ENCODE measurements at regions not wholly inside any gene's neighbourhood (a gene's known extent, or its start where the extent isn't known, plus 50 kb on each side); places are given as distances from the start of the nearest gene placed in this dataset.

DNA sequence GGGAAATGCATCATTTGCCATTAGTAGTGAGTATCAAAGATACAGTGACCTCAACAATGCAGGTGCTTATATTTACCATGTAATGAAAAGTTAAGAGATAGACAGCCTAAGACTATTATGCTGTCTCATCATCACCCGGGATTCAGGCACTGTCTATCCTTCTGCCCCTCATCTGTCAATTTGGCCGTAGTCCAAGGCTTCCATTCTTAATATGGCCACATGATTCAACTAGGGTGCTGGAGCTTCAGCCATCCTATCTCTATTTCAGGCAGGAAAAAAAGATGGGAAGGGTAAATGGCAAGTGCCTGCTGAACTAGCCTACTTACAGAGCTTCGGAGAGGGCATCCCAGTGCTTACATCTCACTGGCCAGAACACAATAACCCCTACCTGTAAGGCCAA is 196.7 kb upstream of the LNX1 start:
- Mint-ChIP-seq H3K9me3 (peaks cover 7% of the 10 kb centered on the region), H3K27ac (ENCODE audit: low read depth) (no peak overlapping the region), H3K36me3 (ENCODE audit: insufficient read depth) (no peaks in the 10 kb centered on the region), H3K4me3 (no peak overlapping the region), H3K27me3 (peaks cover 26% of the 10 kb centered on the region), H3K4me1 (no peaks in the 10 kb centered on the region)
- DNase-seq (ENCODE audit: low spot score in 2 of 2) = no peak
- no peak for ATAC-seq (replicated peaks; ENCODE audit: extremely low read depth, poor library complexity, severe bottlenecking)

DNA sequence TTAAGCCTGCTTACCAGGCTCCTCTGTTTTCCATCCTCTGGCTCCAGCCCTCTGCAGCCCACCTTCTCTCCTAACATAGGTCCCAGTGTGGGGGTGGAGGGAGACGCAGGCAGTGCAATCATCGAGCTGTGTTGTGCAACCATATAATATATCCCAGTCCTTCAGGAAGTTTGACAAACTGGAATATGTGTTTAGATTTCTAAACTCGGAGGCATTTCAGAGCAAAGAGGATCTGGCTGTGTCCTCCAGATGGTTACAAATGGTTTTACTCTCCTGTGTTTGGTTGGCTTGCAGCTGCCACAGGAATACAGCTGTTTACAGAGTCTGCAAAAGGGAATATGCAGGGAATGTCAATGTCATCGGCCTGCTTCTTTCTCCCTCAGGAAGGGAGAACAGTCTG is 195.3 kb upstream of the LNX1 start:
- Mint-ChIP-seq H3K4me1 (no peaks in the 10 kb centered on the region), H3K36me3 (ENCODE audit: insufficient read depth) (no peaks in the 10 kb centered on the region), H3K4me3 (no peak overlapping the region), H3K9me3 (peaks cover 7% of the 10 kb centered on the region), H3K27me3 (peaks cover 12% of the 10 kb centered on the region), H3K27ac (ENCODE audit: low read depth) (no peak overlapping the region)
- ATAC-seq (replicated peaks; ENCODE audit: extremely low read depth, poor library complexity, severe bottlenecking) (no peak), DNase-seq (ENCODE audit: low spot score in 2 of 2) (no peak)

DNA sequence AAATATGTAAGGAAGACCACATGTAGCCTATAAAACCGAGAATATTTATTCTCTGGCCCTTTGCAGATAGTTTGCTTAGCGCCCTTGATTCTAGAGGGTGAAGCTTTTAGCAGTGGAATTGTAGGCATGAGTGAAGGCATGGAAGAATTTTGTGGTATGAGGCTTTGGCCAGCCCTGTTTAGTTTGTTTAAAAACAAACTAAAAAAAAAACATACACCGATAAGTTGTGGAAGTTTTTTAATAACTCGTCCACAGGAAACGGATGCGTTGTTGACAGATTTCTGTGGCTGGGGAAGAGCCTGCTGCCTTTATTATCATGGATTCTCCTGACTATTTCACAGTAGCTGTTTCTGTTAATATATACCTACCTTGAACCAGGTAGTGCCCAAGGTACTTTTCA is 194.7 kb upstream of the LNX1 start:
- no peak for DNase-seq (ENCODE audit: low spot score in 2 of 2)
- Mint-ChIP-seq H3K9me3 (peaks cover 7% of the 10 kb centered on the region), H3K4me3 (no peak overlapping the region), H3K27me3 (peaks cover 6% of the 10 kb centered on the region), H3K27ac (ENCODE audit: low read depth) (no peak overlapping the region), H3K4me1 (no peaks in the 10 kb centered on the region), H3K36me3 (ENCODE audit: insufficient read depth) (no peaks in the 10 kb centered on the region)
- no peak for ATAC-seq (replicated peaks; ENCODE audit: extremely low read depth, poor library complexity, severe bottlenecking)

DNA sequence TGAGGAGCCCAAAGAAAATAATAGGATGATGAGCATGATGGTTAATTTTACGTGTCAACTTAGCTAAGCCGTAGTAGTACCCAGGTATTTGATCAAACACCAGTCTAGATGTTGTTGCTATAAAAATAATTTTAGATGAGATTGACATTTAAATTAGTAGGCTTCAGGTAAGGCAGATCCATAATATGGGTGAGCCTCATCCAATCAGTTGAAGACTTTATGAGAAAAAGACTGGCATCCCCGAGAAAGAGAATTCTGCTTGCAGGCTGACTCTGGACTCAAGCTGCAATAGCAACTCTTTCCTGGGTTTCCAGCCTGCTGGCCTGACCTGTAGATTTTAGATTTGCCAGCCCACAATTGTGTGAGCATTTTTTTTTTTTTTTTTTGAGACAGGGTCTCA is 192.8 kb upstream of the LNX1 start:
- no peak overlapping the region for H3K4me3 Mint-ChIP-seq
- no peaks in the 10 kb centered on the region for H3K27me3 Mint-ChIP-seq
- no peaks in the 10 kb centered on the region for H3K36me3 Mint-ChIP-seq (ENCODE audit: insufficient read depth)
- ATAC-seq (replicated peaks; ENCODE audit: extremely low read depth, poor library complexity, severe bottlenecking) = no peak
- H3K4me1 Mint-ChIP-seq = no peaks in the 10 kb centered on the region
- H3K9me3 Mint-ChIP-seq = peaks cover 2% of the 10 kb centered on the region
- DNase-seq (ENCODE audit: low spot score in 2 of 2) = no peak
- no peak overlapping the region for H3K27ac Mint-ChIP-seq (ENCODE audit: low read depth)

DNA sequence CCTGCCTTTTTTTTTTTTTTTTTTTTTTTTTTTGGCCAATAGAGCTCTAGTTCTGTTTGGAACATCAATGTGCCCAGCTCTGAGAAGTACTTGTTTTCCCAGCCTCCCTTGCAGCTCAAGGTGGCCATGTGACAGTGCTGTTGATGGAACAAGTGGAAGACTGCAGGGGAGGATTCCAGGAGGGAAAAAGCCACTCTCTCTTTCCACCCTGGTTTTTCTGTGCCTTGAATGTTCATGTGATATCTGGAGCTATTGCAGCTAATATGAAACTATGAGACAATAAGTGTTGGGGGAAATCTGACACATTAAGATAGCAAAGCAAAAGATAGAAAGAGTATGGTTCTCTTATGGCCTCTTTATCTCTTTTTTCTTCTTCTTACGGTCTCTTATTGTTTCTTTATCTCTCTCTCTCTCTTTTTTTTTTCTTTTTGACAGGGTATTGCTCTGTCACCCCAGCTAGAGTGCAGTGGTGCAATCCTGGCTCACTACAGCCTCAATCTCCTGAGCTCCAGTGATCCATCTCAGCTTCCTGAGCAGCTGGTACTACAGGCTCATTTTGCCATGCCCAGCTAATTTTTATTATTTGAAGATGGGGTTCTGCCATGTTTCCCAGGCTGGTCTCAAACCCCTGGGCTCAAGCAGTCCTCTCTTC is 192.0 kb upstream of the LNX1 start:
- no peak overlapping the region for H3K4me3 Mint-ChIP-seq
- H3K36me3 Mint-ChIP-seq (ENCODE audit: insufficient read depth) = no peaks in the 10 kb centered on the region
- no peaks in the 10 kb centered on the region for H3K4me1 Mint-ChIP-seq
- no peak for DNase-seq (ENCODE audit: low spot score in 2 of 2)
- ATAC-seq (replicated peaks; ENCODE audit: extremely low read depth, poor library complexity, severe bottlenecking) = no peak
- H3K27me3 Mint-ChIP-seq = no peaks in the 10 kb centered on the region
- H3K9me3 Mint-ChIP-seq = no peaks in the 10 kb centered on the region
- no peak overlapping the region for H3K27ac Mint-ChIP-seq (ENCODE audit: low read depth)

DNA sequence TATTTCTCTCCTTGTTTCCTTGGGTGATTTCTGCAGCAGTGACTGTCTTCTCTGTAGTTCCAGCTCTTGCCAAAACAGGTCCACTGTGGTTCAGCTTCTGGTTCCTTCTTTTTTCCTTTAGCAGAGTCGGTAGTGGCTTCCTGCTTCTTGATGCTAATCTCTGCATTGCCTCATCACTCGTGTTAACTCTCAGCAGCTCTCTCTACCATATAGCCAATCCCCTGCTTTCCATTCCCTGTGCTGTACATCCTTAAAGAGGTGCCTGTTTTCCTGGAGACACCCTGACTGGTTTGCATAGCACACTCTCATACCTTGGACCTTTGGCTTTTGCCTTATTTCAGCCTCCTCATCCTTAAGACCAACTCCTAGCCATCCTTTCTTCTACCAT is 191.2 kb upstream of the LNX1 start:
- no peak overlapping the region for H3K27ac Mint-ChIP-seq (ENCODE audit: low read depth)
- DNase-seq (ENCODE audit: low spot score in 2 of 2) (no peak), ATAC-seq (replicated peaks; ENCODE audit: extremely low read depth, poor library complexity, severe bottlenecking) (no peak)

DNA sequence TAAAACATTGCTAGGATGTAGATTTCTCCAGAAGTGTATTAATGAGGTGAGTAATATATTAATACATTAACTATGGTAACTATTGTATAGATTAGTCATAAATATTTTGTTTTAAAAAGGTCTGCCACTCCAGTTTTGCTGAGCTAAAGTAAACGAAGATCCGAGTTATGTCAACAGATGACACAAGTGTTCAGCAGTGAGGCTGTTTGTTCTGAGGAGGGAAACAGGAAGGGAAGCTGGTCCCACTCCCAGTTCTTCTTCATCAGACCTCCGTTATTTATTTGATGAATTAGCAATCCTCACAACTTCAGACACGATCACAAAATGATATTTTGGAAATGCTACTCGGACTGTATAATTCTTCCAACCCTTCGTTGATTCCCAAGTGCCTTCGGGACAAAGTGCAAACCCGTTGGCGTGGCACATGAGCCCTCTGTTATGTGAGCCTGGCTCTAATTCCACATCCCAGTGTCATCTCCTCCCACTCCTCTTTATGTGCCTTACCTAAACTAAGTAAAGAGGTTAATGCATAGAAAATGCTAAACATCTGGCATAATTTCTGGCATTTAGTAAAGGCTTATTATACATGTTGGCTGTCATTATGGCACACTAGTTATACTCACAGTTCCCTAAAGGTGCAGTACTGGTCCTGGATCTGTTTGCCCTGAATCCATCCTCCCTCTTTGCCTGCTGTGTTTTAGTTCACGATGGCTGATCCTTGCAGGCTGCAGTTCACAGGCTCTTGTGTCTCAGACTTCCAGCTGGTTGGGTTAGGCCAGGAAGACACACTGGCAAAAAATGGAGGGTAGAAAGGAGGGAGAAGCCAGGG is 190.6 kb upstream of the LNX1 start:
- H3K4me1 Mint-ChIP-seq = no peaks in the 10 kb centered on the region
- no peak for ATAC-seq (replicated peaks; ENCODE audit: extremely low read depth, poor library complexity, severe bottlenecking)
- no peaks in the 10 kb centered on the region for H3K36me3 Mint-ChIP-seq (ENCODE audit: insufficient read depth)
- no peak overlapping the region for H3K27ac Mint-ChIP-seq (ENCODE audit: low read depth)
- no peaks in the 10 kb centered on the region for H3K9me3 Mint-ChIP-seq
- H3K4me3 Mint-ChIP-seq = no peak overlapping the region
- DNase-seq (ENCODE audit: low spot score in 2 of 2) = no peak
- H3K27me3 Mint-ChIP-seq = no peaks in the 10 kb centered on the region

More for the DNA sequence above, 191.2 kb upstream of the LNX1 start:
- Mint-ChIP-seq H3K4me3 (no peak overlapping the region), H3K27me3 (no peaks in the 10 kb centered on the region), H3K9me3 (no peaks in the 10 kb centered on the region), H3K4me1 (no peaks in the 10 kb centered on the region), H3K36me3 (ENCODE audit: insufficient read depth) (no peaks in the 10 kb centered on the region)

DNA sequence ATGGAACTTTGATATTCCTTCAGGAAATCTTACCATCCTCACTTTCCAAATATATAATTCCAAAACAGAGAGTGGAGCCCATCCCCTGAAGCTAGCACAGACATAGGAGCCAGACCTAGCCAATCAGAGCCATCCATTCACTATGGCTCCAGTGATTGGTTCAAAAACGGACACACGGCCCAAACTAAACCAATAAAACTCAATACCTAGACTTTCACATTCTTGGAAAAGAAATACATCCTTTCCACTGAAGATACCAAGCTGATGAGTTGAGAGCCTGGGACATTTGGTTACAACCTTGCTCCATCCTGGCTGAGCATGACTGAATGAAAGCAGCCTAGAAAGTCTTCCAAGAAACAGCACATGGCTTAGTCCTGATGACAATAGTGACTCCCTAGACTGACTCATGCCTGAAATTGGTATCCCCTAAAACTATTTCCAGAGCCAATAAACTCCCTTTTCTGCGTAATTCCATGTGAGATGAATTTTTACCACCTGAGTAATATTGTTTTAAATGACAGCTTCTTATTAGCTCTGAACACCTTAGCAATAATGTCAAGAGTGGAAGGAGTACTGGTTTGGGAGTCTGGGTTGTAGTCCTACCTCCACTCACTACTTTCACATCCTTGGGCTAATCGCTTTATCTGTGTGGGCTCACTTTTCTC is 189.6 kb upstream of the LNX1 start:
- Mint-ChIP-seq H3K4me1 (no peaks in the 10 kb centered on the region), H3K27ac (ENCODE audit: low read depth) (no peak overlapping the region), H3K9me3 (no peaks in the 10 kb centered on the region), H3K36me3 (ENCODE audit: insufficient read depth) (no peaks in the 10 kb centered on the region), H3K4me3 (no peak overlapping the region), H3K27me3 (no peaks in the 10 kb centered on the region)
- DNase-seq (ENCODE audit: low spot score in 2 of 2) (no peak), ATAC-seq (replicated peaks; ENCODE audit: extremely low read depth, poor library complexity, severe bottlenecking) (no peak)

DNA sequence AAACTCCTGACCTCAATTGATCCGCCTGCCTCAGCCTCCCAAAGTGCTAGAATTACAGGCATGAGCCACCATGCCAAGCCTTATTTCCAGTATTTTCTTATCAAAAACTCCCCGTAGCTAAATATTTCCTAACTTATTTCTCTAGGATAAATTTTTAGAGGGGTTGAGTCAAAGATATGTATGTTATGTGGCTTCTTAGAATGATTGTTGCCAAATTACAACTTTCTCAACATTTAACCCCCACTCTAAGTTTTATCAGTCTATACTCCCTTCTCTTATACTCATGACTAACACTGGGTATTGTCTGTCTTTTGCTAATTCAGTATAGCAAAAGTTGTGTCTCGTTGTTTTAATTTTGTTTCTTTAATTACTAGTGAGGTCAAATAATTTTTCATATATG is 187.7 kb upstream of the LNX1 start:
- no peak for ATAC-seq (replicated peaks; ENCODE audit: extremely low read depth, poor library complexity, severe bottlenecking)
- Mint-ChIP-seq H3K27ac (ENCODE audit: low read depth) (no peak overlapping the region), H3K9me3 (no peaks in the 10 kb centered on the region), H3K27me3 (no peaks in the 10 kb centered on the region), H3K4me1 (no peaks in the 10 kb centered on the region), H3K4me3 (no peak overlapping the region), H3K36me3 (ENCODE audit: insufficient read depth) (no peaks in the 10 kb centered on the region)
- DNase-seq (ENCODE audit: low spot score in 2 of 2) = no peak

DNA sequence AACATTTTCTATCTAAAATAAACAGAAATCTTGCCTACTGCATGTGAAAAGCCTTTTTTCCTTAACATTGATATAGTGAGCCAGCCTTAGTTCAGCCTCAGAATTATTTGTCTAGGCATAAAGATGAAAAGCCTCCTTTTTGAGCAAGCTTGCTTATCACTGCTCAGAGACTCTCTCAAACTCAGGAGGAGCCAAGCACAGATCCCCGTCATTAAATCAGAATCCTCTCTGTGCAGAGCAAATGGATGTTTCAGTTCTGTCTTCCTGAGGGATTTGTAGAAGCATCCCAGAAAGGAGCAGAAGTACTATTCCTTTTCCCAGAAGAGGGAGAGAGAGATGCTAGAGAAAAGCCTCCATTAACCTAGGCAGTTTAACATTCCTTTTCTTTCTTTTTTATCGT is 186.9 kb upstream of the LNX1 start:
- ATAC-seq (replicated peaks; ENCODE audit: extremely low read depth, poor library complexity, severe bottlenecking) = no peak
- no peaks in the 10 kb centered on the region for H3K27me3 Mint-ChIP-seq
- H3K27ac Mint-ChIP-seq (ENCODE audit: low read depth) = no peak overlapping the region
- DNase-seq (ENCODE audit: low spot score in 2 of 2) = no peak
- H3K4me3 Mint-ChIP-seq = no peak overlapping the region
- no peaks in the 10 kb centered on the region for H3K9me3 Mint-ChIP-seq
- no peaks in the 10 kb centered on the region for H3K4me1 Mint-ChIP-seq
- no peaks in the 10 kb centered on the region for H3K36me3 Mint-ChIP-seq (ENCODE audit: insufficient read depth)

DNA sequence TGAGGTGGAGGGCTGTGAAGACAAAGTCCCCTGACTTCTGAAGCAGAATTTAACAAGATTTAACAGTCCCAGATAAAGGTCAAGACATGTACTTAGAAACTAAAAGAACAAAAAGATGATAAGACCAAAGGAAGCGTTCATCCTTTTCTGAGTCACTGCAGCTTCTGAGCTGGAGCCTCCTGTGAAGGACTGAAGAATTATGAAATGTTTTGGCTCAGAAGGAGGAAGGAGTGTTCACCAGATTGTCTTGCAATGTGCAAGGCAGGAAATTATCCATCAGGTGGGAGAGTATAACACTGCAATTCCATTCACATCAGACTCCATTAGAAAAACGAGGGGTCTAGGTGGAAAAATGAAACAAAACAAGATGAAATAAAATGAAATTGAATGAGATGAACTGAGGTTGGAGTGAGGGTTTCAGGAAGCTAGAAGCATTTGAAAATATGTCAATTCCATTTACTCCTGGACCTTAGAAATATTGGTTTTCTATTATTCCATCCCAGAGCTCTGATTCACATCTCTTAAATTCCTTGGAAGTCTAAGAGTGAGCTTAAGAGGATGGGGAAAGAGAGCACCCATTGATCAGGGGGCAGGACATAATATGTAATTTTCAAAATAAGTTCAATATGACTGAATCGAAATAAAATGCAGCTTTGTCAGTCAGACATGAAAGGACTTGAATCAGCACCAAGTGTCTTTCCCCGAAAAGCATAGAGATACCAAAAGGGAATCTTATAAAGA is 186.1 kb upstream of the LNX1 start:
- ATAC-seq (replicated peaks; ENCODE audit: extremely low read depth, poor library complexity, severe bottlenecking) (no peak), DNase-seq (ENCODE audit: low spot score in 2 of 2) (no peak)
- H3K27ac Mint-ChIP-seq (ENCODE audit: low read depth) = no peak overlapping the region
- no peaks in the 10 kb centered on the region for H3K9me3 Mint-ChIP-seq
- H3K36me3 Mint-ChIP-seq (ENCODE audit: insufficient read depth) = no peaks in the 10 kb centered on the region
- H3K27me3 Mint-ChIP-seq = no peaks in the 10 kb centered on the region
- no peak overlapping the region for H3K4me3 Mint-ChIP-seq
- no peaks in the 10 kb centered on the region for H3K4me1 Mint-ChIP-seq

DNA sequence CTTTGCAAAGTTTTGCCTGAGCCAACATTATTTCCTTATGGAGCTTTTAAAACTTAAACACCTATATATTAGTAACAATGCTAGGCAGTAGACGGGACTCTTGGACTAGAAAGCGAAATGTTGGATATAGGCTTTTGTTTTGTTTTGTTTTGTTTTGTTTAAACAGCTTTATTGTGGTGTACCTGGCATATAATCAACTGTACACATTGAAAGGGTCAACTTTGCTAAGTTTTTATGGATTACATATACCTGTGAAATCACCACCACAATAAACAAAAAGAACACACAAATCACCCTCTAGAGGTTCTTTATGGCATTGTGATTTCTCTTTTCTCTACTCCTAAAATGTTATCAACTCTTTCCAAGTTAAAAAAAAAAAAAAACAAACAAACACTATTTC is 184.9 kb upstream of the LNX1 start:
- H3K27ac Mint-ChIP-seq (ENCODE audit: low read depth) = no peak overlapping the region
- DNase-seq (ENCODE audit: low spot score in 2 of 2) = no peak
- no peaks in the 10 kb centered on the region for H3K27me3 Mint-ChIP-seq
- ATAC-seq (replicated peaks; ENCODE audit: extremely low read depth, poor library complexity, severe bottlenecking) = no peak
- H3K4me1 Mint-ChIP-seq = no peaks in the 10 kb centered on the region
- H3K36me3 Mint-ChIP-seq (ENCODE audit: insufficient read depth) = no peaks in the 10 kb centered on the region
- H3K4me3 Mint-ChIP-seq = no peak overlapping the region
- H3K9me3 Mint-ChIP-seq = no peaks in the 10 kb centered on the region

Measured in central memory CD8-positive, alpha-beta T cell (primary cell).